NCI-H1436 (cell line): ENCODE measurements at regions not wholly inside any gene's neighbourhood (a gene's known extent, or its start where the extent isn't known, plus 50 kb on each side); places are given as distances from the start of the nearest gene placed in this dataset.
A peak's percentile ranks its signal among the peaks of the same experiment; 100 is the strongest.

ENCODE experiments used
- DNase-seq: peaks from one replicate; lab custom pipeline; 2025; lab: John Stamatoyannopoulos, UW

- DNase-seq = no peak
These were observed 173.2 kb upstream of the GRIP1 start for GRCh38 chr12:66852091-66852490.

DNA sequence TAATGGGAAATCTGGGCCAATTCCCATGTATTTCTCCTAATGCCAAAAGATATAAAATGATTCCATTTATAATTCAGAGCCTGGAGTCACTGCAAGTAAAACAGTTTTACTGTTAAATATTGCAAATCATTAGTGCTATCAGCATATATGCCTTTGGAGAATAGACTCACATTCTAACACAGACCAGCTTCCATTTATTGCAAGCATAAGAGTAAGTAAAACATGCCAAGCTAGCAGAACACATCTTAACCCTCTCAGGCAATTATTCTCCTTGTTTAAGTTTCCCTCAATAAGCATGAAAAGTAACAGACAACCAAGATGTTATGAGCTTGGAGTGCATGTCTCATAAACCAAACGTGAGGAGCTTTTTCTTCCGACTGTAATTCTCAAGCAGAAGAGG is 173.9 kb upstream of the GRIP1 start:
- DNase-seq = no peak

DNA sequence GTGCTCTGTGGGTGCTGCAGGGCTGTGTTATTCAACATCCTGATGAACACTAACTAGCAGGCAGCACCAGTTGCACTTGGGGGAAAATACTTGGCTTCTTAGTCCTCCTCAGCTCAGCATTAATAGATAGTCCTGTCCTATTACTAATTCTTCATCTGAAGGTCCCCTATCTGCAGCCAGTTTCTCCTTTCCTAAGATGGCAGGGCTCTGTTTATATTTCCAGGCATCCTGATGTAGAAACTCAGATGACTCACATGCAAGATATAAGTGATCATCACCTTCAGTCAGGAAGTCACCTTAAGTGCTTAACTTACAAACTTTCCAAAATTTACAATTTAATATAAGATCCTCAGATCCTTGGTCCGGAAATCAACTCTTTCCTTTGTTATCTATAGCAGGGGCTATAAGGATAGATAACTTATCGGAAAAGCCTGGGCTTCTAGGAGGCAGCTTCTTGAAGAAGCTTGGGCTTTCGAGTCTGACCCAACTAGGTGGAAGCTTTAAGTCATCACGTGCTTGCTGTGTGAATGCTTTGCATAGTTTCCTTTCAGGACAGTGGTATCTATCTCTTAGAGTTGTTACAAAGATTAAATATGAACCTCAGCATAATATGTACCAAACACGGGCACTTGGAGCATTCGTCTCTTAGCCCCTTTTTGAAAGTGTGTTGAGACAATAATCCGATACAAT is 181.0 kb upstream of the GRIP1 start:
- DNase-seq = no peak

DNA sequence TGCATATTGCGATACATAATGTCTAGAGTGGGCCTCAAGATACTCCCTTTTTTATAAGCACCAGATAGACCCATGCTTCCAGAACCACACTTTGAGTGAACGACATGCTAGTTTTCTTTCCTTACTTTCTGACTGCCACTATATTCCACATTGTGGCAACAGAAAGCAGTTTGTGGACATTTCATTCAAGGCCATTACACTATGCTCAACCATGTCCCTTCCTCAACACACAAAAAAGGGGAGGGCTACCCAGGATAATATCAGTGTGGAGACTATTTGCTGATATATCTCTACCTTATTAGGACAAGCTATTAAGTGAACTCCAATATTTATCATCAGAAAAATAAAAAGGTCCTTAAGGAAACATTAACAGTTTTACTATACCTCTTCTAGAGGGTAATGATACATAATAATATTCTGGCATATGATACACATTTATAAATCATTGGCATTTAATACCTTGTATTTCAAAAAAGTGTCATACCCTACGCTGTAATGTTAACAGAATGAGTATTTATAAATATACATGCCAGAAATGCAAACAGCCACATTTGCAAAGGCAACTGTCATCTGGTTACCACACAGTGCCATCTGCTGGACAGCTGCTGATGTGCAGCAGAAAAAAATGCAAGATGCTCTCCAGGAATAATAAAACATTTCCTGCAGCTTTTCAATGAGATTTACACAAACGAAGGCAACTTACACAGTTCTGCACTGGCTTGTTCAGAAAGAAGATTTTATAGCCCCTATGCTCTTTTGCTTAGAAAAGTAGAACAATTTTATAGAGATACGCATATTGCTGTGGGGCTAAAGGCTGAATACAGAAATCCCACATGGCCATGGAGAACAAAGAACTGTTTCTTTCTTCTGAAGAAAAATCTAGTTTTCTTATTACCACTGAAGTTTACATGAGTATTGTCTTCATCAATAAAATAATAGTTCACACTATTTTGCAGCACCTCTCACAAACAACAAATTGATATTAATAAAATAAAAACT is 182.2 kb upstream of the GRIP1 start:
- DNase-seq = peak; percentile 68

DNA sequence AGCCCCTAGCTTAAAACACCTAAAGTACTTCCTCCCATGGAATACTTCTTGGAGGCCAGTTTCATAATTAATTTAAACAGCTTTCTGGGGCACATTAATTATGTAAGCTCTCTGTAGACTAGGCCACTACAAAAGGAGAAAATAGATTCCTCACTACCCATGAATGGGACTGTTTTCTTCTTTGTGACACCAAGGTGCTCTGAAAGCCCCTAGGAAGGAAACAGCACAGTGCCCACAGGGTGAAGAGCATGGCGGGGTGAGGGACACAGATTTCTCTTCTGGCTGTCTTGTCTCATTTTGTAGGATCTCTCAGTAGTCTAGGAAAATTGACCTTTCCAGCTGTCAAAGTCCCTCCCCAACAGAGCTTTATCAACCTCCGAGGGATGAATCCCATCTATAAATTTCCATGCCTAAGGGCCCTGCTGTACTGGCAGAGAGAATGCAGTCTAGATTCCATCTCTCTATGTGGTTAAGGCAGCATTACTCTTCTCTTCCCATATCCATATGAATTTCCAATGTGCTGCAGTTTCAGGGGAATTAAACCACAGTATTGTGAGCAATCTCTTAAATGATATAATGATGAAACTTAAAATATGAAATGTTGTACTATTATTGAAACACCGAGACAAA is 183.6 kb upstream of the GRIP1 start:
- DNase-seq = no peak

DNA sequence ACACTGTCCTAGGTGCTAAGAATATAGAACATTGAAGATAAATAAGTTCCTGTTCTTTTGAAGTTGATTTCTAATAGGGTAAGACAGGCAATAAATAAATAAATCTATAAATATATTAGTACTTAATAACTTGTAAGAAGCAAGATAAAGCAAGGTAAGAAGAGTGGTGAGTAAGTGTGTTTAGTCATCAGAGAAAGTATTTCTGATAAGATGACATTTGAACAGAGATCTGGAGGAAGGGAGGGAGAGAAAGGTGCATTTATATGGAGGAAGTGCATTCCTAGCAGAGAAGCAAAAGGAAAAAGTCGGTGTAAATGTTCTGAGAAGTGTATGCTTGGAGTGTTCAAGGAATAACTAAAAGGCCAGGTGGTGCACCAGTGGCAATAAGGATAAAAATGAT is 184.4 kb upstream of the GRIP1 start:
- no peak for DNase-seq

DNA sequence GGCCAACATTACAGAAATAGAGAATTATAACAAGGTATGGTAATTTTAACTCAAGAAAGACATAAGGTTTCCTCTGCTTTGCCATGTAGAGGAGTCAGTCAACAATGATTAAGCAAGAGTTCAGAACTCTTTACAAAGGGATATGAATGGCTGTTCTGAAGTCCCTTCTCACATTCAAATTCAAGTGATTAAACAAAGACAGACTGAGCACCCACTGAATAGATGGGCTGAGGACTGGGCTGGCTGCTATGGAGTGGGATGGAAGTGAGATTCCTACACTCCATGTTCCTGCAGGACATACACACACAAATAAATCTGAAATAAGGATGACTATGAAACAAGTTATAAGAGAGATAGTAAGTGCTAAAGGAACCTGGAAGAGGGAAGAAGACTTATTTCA is 199.0 kb upstream of the GRIP1 start:
- no peak for DNase-seq

DNA sequence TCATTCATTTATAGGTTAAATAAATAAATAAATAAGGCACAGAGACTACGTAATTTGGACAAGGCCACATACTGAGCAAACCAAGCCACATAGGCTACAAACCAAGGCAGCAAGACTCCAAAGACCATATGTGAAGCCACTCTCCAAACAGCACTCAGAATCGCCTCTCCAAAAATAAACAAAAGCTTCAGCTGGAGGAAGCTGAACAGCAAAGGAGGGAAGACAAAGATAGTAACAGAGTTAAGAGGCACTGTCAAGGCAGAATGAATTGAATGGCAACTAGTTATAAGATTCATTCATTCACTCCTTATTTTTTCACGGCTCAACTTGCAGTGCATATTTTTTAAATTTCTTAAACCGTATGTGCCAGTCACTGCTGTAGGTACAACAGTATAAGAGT is 200.5 kb upstream of the GRIP1 start:
- DNase-seq = no peak

GRCh38 chr12:66881386-66881785 is 202.5 kb upstream of the GRIP1 start:
- DNase-seq = no peak

- peak; percentile 84 for DNase-seq
These were observed 205.2 kb upstream of the GRIP1 start for GRCh38 chr12:66884091-66884490.

- DNase-seq = no peak
These were observed 206.4 kb upstream of the GRIP1 start for GRCh38 chr12:66885115-66885875.

GRCh38 chr12:66896797-66897196 is 217.9 kb upstream of the GRIP1 start:
- DNase-seq = no peak

DNA sequence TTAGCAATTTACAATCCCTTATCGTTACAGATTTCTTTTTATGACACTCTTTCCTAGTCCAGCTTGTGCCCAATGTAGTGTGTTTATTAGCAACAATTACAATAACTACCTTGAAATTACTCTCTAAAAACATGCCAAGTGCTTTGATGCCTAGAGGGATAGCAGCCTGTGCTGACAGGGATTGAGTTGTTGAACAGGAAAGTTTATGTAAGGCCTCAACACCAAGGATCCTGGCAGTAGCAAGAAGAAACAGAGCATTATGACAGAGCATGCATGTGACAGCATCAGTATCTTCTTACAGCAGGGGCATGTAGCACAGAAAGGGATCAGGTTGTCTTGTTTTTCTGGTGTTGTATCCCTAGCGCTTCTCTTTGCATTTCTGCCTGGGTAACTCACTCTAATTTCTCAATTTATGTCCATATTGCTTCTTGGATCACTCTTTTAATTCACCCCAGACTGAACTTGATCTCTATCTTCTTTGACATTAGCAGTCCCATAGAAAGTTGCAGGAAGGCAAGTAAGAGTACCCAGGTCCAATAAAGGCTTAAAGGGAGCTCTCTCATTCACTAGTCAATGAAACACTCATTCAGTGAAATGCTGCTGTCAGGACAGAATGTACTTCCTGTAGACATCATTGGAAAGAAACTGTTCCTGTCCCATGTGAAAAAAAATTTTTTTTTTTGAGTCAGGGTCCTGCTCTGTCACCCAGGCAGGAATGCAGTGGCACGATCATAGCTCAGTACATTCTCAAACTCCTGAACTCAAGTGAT is 220.0 kb upstream of the GRIP1 start:
- DNase-seq = no peak

DNA sequence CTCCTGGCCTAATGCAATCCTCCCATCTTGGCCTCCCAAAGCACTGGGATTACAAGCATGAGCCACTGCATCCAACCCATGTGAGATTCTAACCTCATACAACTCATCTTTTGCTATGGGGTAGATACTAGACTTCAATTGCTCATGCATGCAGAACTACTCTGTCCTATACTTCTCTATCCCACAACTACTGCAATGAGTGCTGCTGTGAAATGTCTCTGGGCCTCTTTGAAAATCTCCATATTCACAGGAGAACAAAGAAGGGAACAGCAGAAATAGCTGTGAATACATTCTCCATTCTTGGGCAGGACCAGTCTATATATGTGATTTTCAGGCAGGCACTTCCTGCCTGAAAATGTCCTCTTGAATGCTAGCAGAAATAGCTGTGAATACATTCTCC is 220.7 kb upstream of the GRIP1 start:
- no peak for DNase-seq

GRCh38 chr12:66900616-66901015 is 221.7 kb upstream of the GRIP1 start:
- DNase-seq = no peak

DNA sequence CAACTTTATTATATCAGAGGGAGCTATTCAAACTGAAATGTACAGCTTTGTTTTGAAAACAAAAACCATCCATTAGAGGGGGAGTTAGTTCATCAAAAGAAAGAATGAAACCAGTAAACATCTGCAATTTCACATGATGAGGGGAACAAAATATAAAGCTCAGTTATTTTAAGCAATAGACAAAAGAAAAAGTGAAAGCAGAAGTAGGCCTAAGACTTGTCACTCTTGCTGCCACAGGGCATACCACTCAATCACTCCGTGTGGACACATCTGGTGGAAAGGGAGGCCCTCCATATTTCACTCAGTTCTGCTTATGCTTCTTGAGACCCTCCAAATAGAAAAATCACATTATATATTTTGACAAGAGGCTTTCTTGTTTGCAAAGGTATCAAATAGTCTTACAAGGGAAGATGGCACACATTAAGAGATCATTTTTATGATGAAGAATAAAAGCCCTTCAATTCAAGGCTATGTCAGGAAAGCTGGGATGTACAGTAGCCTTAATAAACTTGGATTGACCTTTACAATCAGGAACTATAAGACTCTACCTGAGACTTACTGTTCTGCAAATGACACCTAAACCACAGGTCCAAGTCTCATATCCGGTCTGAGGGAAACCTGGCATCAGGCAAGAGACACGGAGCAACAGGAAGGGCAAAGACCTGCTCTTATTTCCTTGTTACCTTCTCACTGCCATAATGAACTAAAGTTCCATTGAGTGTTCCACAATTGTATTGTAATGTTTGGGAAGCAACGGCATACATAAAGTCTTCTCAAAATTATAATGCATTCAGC is 222.5 kb upstream of the GRIP1 start:
- no peak for DNase-seq

GRCh38 chr12:66902020-66902419 is 223.1 kb upstream of the GRIP1 start:
- no peak for DNase-seq

DNA sequence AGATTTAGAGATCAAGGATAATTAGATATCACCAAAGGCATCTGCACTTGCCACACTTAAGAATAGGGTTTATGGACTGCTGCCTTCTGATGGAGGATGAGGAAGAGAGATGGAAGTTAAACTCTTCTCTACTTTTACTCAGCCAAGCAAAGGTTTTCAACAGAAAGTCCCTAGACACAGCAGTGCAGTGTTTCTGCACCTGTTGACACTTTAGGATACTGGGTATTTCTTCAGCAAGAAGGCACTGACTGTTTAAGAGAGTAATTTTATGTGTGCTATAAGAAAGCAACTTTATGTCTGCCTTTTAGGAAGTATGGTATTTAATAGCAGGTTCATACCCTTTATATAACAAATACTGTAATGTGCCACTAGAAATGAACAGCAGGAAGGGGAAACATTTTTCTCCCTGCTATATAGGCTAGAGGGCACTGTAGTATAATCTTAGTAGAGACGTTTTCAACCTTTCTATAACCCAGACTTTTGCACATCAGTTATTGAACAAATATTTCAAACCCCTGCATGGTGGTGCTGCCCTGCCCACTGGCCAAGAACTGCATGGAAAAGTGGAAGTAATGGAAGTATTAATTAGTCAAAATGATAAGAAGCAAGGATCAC is 225.0 kb upstream of the GRIP1 start:
- no peak for DNase-seq

DNA sequence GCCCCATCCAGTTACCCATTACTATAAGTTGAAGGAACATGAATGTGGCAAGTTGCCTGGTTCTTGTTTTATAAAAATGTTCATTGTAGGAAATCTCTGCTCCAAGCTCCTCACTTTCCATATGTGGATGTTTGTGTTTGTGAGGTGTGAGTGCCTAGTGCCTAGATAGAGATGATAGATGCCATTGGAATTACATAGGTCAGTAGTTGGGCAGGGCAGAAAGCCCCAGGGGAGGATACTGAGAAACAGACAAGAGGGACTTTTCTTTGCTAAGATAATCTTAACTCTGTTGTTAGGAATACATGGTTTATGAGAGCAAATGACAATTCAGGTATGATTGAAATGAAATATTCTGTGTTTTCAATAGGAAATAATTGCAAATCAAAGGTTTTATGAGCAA is 226.3 kb upstream of the GRIP1 start:
- DNase-seq = no peak

DNA sequence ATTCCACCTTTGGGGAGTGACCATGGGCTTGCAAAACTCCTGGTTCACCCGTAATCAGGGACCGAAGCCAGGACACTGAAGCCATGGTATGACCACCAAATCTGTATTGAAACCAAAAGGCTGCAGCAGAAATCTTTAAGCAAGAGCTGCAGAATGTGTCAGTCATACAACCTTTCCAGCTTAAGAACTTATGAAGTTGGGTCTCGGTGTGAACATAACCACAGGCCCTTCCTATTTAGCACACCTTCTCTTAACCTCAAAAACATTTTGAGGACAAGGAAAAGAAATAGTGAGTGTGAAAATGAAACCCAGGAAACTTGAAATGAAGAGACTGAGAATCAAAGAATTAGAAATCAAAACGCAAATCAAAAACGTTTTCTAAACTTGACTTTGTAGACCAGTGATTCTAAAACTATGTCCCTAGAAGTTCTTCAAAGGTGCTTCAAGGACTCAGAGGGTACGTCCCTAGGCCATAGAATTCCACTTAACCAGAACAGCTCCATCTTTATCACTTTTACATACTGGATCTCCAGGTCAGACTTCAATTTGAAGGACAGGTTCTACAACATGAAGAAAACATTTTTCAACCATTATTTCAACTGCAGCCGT is 231.6 kb upstream of the GRIP1 start:
- no peak for DNase-seq
